Activated CD8-positive, alpha-beta T cell treated with anti-CD3 and anti-CD28 coated beads, Interleukin-2, amount 10 ng/mL, durations not matched to agents 7 days and 5 days (primary cell): ENCODE measurements at regions not wholly inside any gene's neighbourhood (a gene's known extent, or its start where the extent isn't known, plus 50 kb on each side); places are given as distances from the start of the nearest gene placed in this dataset.

Source experiments
- ATAC-seq: fragments of 150-1000 bp; cut with Tn5 transposase; one replicate; pipeline ENCODE4 v1.10.0; 2021; ENCODE audit warnings: moderate library complexity
- CTCF ChIA-PET: fragments of 350-600 bp; sonication (Branson Sonifier 250); formaldehyde crosslinking; loops from one replicate; lab custom pipeline; 2021; ENCODE audit warnings: antibody characterized with exemption; lab: Charles Lee
- POLR2A ChIA-PET: fragments of 350-600 bp; sonication (Branson Sonifier 250); formaldehyde crosslinking; loops from one replicate; lab custom pipeline; 2021; ENCODE audit warnings: antibody characterized with exemption; lab: Charles Lee
- DNase-seq: peaks from one replicate; pipeline ENCODE4 v3.0.0-alpha.2; 2020
- H3K27ac Mint-ChIP-seq: one replicate; pipeline ENCODE4 v1.8.0; 2021; ENCODE audit warnings: mild to moderate bottlenecking, mixed read lengths
- H3K27me3 Mint-ChIP-seq: one replicate; pipeline ENCODE4 v1.8.0; 2021; ENCODE audit warnings: low read depth, mixed read lengths
- H3K36me3 Mint-ChIP-seq: one replicate; pipeline ENCODE4 v1.8.0; 2021; ENCODE audit warnings: low read depth, mixed read lengths
- H3K4me1 Mint-ChIP-seq: one replicate; pipeline ENCODE4 v1.8.0; 2021; ENCODE audit warnings: low read depth, mixed read lengths
- H3K4me3 Mint-ChIP-seq: one replicate; pipeline ENCODE4 v1.8.0; 2021; ENCODE audit warnings: mild to moderate bottlenecking, mixed read lengths
- H3K9me3 Mint-ChIP-seq: one replicate; pipeline ENCODE4 v1.8.0; 2022; ENCODE audit warnings: mixed read lengths; ENCODE audit not compliant: insufficient read depth

DNA sequence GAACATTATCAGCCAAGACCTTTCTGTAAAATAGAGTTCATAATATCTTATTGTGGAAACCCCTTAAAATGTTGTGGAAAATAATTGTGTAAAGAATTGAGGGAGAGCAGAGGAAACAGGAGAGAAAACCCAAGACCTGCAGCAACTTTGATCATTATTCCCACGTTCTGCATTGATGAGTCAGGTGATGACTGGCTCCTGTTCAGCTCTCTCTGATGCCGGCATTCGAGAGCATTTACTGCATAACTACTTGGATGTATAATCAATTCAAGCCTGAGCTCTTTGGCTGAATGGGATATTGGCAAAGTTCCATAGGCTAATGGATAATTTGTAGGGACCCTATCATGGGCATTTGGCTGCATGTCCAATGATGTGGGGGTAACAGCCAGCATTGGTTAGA is 176.3 kb upstream of the ARID2 start:
- DNase-seq (no peak), ATAC-seq (no peak)
- Mint-ChIP-seq H3K4me1 (no peaks in the 10 kb centered on the region), H3K9me3 (no peaks in the 10 kb centered on the region), H3K36me3 (no peaks in the 10 kb centered on the region), H3K27me3 (peaks cover 5% of the 10 kb centered on the region), H3K4me3 (no peak overlapping the region), H3K27ac (no peak overlapping the region)
- ChIA-PET CTCF (interaction anchor here (1.7 kb wide), 1 partner anchor 9 kb away, joined by 4 read pairs; no protein-coding TSS in a partner anchor), POLR2A (interaction anchor here (1.1 kb wide), 1 partner anchor 9 kb away, joined by 3 read pairs; no protein-coding TSS in a partner anchor)

DNA sequence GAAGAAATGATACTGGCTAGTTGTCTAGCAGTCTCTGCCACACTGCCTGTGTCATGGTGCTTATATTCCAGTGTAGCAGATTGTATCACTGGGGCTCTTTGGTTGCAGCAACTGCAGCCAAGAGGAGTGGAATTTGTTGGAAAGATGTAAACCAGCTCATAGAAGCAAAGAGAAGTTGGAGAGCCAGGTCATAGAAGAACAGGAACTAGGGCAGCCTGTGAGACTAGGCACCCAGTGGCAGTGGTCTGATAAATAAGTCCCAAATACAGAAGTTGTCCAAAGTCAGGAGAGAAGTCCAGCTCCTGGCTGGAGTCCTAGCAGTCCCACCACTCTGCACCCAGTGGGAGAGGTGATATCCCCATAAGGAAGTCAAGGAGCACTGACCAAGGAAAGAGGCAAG is 172.5 kb upstream of the ARID2 start:
- ChIA-PET CTCF (interaction anchor here (1.1 to 1.4 kb wide), 2 partner anchors 9 to 13 kb away, joined by 4 read pairs; no protein-coding TSS in a partner anchor), POLR2A (no interaction called here)
- H3K9me3 Mint-ChIP-seq = no peaks in the 10 kb centered on the region
- ATAC-seq (no peak), DNase-seq (no peak)
- H3K4me3 Mint-ChIP-seq = no peak overlapping the region
- no peak overlapping the region for H3K27ac Mint-ChIP-seq
- H3K4me1 Mint-ChIP-seq = no peaks in the 10 kb centered on the region
- H3K27me3 Mint-ChIP-seq = peaks cover 1% of the 10 kb centered on the region
- H3K36me3 Mint-ChIP-seq = no peaks in the 10 kb centered on the region

DNA sequence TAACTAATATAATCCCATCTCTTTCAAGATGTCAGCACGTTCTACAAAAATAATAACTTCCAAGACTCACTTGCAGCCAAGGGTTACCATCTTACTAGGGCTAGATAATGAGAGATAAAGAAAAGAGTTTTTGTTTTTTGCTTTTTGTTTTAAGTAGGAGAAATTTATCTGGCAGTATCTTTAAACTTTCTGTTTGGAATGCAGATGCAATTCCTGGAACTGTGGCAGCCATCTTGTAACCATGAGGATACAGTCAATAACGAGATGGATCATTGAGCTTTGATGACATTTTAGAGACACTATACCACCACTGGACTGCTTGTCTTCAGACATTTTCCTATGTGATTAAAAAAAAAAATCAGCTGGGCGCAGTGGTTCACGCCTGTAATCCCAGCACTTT is 171.2 kb upstream of the ARID2 start:
- no peak for DNase-seq
- no peaks in the 10 kb centered on the region for H3K36me3 Mint-ChIP-seq

DNA sequence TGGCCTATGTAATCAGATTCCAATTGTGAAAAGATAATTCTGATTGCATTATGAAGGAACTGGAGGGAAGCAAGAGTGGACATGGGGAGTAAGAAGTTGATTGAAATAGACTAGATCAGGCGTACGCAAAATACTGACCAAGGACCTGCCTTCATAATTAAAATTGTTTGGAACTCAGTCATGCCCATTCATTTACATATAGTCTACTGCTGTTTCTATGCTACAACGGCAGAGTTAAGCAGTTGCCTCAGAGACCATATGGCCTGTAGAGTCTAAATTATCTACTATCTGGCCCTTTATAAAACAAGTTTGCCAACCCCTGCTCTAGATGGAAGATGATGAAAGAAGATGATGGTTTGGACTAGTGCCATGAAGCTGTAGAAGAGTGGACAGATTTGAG is 170.0 kb upstream of the ARID2 start:
- no peak overlapping the region for H3K27ac Mint-ChIP-seq
- ATAC-seq (no peak), DNase-seq (no peak)
- H3K9me3 Mint-ChIP-seq = no peaks in the 10 kb centered on the region
- no peaks in the 10 kb centered on the region for H3K4me1 Mint-ChIP-seq
- ChIA-PET CTCF (no interaction called here), POLR2A (no interaction called here)
- no peak overlapping the region for H3K4me3 Mint-ChIP-seq
- peaks cover 6% of the 10 kb centered on the region for H3K27me3 Mint-ChIP-seq
- H3K36me3 Mint-ChIP-seq = no peaks in the 10 kb centered on the region

More for the DNA sequence above, 171.2 kb upstream of the ARID2 start:
- ChIA-PET POLR2A (no interaction called here), CTCF (no interaction called here)
- H3K4me1 Mint-ChIP-seq = no peaks in the 10 kb centered on the region
- H3K27ac Mint-ChIP-seq = no peak overlapping the region
- no peak overlapping the region for H3K4me3 Mint-ChIP-seq
- H3K9me3 Mint-ChIP-seq = no peaks in the 10 kb centered on the region
- H3K27me3 Mint-ChIP-seq = peaks cover 6% of the 10 kb centered on the region
- no peak for ATAC-seq

DNA sequence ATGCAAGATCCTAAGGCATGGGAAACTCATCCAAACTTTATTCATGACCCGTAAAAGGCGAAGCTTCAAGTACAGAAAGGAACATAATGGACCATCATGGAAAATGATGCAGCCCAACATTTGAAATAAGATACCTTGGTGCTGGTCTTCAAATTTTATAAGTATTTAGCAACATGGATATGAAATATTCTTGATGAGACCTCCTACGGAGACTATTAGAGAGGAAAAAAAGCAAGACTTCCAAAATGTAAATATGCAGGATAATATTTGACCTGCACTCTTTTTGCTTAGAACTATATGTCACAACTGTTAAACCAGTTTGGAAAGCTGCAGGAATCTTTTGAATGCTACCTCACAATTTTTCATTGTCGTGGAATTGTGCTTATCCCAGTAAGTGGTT is 168.8 kb upstream of the ARID2 start:
- Mint-ChIP-seq H3K27me3 (peaks cover 6% of the 10 kb centered on the region), H3K27ac (no peak overlapping the region), H3K4me3 (no peak overlapping the region), H3K9me3 (no peaks in the 10 kb centered on the region), H3K4me1 (no peaks in the 10 kb centered on the region), H3K36me3 (no peaks in the 10 kb centered on the region)
- no peak for ATAC-seq
- no peak for DNase-seq
- POLR2A ChIA-PET = no interaction called here
- CTCF ChIA-PET = interaction anchor here (1.2 to 1.6 kb wide), 2 partner anchors 17 to 165 kb away, joined by 3 to 4 read pairs; no protein-coding TSS in a partner anchor

DNA sequence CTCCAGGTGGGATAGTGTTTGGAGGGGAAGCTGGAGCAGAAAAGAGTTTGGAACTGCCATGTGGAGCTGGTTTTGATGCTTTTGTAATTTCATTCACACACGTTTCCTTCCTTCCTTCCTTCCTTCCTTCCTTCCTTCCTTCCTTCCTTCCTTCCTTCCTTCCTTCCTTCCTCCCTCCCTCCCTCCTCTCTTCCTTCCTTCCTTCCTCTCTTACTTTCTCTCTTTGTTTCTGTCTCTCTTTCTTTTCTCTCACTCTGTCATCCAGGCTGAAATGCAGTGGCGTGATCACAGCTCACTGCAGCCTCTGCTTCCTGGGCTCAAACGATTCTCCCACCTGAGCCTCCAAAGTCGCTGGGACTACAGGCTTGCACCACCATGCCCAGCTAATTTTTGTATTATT is 168.0 kb upstream of the ARID2 start:
- Mint-ChIP-seq H3K4me3 (no peak overlapping the region), H3K36me3 (no peaks in the 10 kb centered on the region), H3K27ac (no peak overlapping the region), H3K27me3 (peaks cover 6% of the 10 kb centered on the region), H3K4me1 (no peaks in the 10 kb centered on the region), H3K9me3 (no peaks in the 10 kb centered on the region)
- ChIA-PET CTCF (interaction anchor here (1.6 kb wide), 1 partner anchor 18 kb away, joined by 4 read pairs; no protein-coding TSS in a partner anchor), POLR2A (no interaction called here)
- DNase-seq = no peak
- ATAC-seq = no peak

DNA sequence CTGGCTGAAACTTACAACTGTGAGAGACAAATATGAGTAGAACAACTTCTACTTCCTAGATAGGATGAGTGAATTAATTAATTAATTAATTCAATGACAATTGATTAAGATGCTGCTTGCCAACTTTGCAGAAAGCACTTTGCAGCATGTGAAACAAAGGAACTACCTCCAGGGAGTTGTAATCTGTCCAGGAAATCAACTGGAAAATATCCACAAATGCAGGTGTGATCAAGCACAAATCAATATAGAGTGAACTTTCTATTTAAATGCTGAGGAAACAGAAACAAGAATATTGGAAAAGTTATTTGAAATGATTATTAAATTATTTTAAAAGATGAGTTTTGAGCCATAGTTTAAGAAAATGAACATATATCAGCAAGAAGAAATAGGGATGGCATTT is 163.9 kb upstream of the ARID2 start:
- H3K9me3 Mint-ChIP-seq = no peaks in the 10 kb centered on the region
- H3K36me3 Mint-ChIP-seq = no peaks in the 10 kb centered on the region
- ChIA-PET CTCF (no interaction called here), POLR2A (no interaction called here)
- H3K27ac Mint-ChIP-seq = no peak overlapping the region
- no peaks in the 10 kb centered on the region for H3K4me1 Mint-ChIP-seq
- no peak for ATAC-seq
- DNase-seq = no peak
- H3K4me3 Mint-ChIP-seq = no peak overlapping the region
- peaks cover 13% of the 10 kb centered on the region for H3K27me3 Mint-ChIP-seq

DNA sequence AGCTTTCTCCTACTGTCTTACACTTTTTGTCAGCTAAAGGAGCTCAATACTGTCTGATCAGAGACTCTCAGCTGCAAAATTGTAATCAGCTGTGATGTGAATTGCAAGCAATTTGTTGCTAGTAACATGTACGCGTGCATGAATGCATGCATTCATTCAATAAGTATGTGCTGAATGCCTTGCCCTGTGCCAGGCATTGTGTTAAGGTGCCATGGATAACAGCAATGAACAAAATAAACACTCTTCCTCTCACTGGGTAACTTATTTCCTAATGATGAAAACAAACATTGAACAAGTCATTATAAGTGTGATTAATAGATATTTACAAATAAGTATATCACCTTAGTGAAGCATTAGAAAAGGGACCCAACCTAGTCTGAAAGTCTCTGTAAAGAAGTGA is 163.2 kb upstream of the ARID2 start:
- H3K4me3 Mint-ChIP-seq = no peak overlapping the region
- H3K4me1 Mint-ChIP-seq = no peaks in the 10 kb centered on the region
- DNase-seq (no peak), ATAC-seq (no peak)
- peaks cover 14% of the 10 kb centered on the region for H3K27me3 Mint-ChIP-seq
- no peaks in the 10 kb centered on the region for H3K9me3 Mint-ChIP-seq
- CTCF ChIA-PET = interaction anchor here (1.2 kb wide), 1 partner anchor 22 kb away, joined by 4 read pairs; no protein-coding TSS in a partner anchor
- POLR2A ChIA-PET = no interaction called here
- H3K36me3 Mint-ChIP-seq = no peaks in the 10 kb centered on the region
- H3K27ac Mint-ChIP-seq = no peak overlapping the region

DNA sequence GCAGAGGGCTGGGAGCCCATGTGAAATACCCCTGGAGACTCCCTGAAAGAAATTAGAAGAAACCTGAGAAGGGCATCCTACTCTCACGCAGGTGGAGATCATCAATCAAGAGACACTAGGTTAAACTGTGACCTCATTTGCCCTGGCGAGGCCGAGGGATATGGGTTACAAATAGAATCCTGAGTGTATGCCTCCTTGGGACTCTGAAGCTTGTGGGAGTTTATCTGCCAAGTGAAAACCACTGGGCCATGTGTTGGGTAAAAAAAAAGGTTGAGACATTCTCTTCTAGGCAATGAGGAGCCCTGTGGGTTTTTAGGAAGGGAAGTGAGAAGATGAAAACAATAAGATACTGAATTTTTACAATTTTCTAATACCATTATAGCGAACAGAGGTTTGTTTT is 160.7 kb upstream of the ARID2 start:
- POLR2A ChIA-PET = no interaction called here

DNA sequence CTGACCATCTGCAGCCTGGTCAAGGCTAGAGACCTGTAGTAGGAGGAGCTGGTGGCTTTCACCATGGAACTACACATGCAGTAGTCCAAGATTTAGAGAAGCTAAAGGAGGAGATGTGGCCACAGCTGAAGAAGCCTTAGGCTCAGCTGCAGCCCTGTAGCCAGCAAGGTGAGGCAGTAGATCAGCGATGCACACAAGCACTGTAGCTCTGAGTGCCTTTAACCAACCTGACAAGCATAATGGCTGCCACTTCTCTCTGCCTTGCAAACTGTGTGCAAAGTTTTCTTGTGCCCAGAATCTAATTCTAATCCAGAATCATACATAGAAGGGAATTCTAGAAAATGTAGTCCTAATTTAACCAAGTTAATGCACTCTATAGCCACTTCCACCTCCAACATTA is 159.0 kb upstream of the ARID2 start:
- ATAC-seq (no peak), DNase-seq (no peak)
- POLR2A ChIA-PET = no interaction called here
- Mint-ChIP-seq H3K27me3 (peaks cover 11% of the 10 kb centered on the region), H3K36me3 (no peaks in the 10 kb centered on the region), H3K4me1 (no peaks in the 10 kb centered on the region), H3K9me3 (no peaks in the 10 kb centered on the region), H3K27ac (no peak overlapping the region), H3K4me3 (no peak overlapping the region)
- CTCF ChIA-PET = no interaction called here

More for the DNA sequence above, 160.7 kb upstream of the ARID2 start:
- H3K36me3 Mint-ChIP-seq = no peaks in the 10 kb centered on the region
- peaks cover 9% of the 10 kb centered on the region for H3K27me3 Mint-ChIP-seq
- H3K27ac Mint-ChIP-seq = no peak overlapping the region
- CTCF ChIA-PET = no interaction called here
- no peak overlapping the region for H3K4me3 Mint-ChIP-seq
- H3K4me1 Mint-ChIP-seq = no peaks in the 10 kb centered on the region
- DNase-seq = no peak
- H3K9me3 Mint-ChIP-seq = no peaks in the 10 kb centered on the region
- no peak for ATAC-seq

DNA sequence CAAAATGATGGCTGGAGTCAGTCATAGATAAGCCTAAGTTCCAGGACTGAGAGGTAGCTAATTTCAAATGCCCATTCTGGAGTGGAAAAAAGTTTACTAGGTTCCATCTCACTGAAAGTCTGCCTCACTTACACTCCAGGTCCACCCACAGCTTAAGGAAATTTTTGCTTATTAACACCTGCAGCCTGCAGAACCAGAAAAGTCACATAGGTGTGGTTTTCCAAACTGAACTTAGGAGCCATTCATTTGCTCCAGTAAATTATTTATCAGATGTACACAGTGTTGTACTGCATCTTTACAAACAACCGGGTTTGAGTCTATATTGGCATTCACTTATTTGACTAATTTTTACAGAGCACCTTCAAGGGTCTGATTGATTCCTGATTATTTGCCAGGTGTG is 157.4 kb upstream of the ARID2 start:
- Mint-ChIP-seq H3K4me1 (peaks cover 10% of the 10 kb centered on the region), H3K27me3 (peaks cover 10% of the 10 kb centered on the region), H3K27ac (no peak overlapping the region), H3K36me3 (no peaks in the 10 kb centered on the region), H3K4me3 (no peak overlapping the region), H3K9me3 (no peaks in the 10 kb centered on the region)
- CTCF ChIA-PET = interaction anchor here (0.8 to 1.5 kb wide), 2 partner anchors 29 to 153 kb away, joined by 3 to 4 read pairs; no protein-coding TSS in a partner anchor
- POLR2A ChIA-PET = no interaction called here
- DNase-seq = no peak
- ATAC-seq = no peak

DNA sequence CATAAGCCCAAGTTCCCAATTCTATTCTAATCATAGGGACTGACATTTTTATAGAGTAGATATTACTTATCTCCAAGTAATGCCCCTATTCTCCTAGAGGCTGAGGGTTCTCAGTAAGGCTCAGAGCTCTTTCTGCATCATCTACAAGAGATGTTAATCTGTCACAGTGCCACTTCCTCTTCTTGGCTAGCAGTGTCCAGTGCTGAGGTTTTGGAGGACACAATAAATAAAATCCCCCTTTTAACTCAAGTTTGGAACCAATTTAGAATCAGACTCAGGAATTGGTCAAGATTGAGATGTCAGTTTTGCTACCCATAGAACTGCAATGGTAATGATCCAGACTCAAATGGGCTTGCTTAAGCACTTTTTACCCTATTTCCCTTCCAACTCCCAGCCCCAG is 154.1 kb upstream of the ARID2 start:
- ChIA-PET CTCF (interaction anchor here (2.0 kb wide), 1 partner anchor 32 kb away, joined by 8 read pairs; no protein-coding TSS in a partner anchor), POLR2A (no interaction called here)
- Mint-ChIP-seq H3K36me3 (no peaks in the 10 kb centered on the region), H3K4me1 (peaks cover 10% of the 10 kb centered on the region), H3K9me3 (no peaks in the 10 kb centered on the region), H3K4me3 (no peak overlapping the region), H3K27ac (no peak overlapping the region), H3K27me3 (peaks cover 7% of the 10 kb centered on the region)
- ATAC-seq (no peak), DNase-seq (no peak)
